HG02970 (cell line): ENCODE measurements at regions not wholly inside any gene's neighbourhood (a gene's known extent, or its start where the extent isn't known, plus 50 kb on each side); places are given as distances from the start of the nearest gene placed in this dataset.

ENCODE experiments used
- ATAC-seq: cut with Tn5 transposase; IDR thresholded peaks from one replicate; pipeline ENCODE4 v1.9.1; 2021; ENCODE audit warnings: mild to moderate bottlenecking, moderate library complexity, moderate number of reproducible peaks; ENCODE audit not compliant: unreplicated experiment, low FRiP score

- ATAC-seq = peak; percentile 63
These were observed 135.2 kb downstream of the BARD1 start for GRCh38 chr2:214674278-214674677.

GRCh38 chr2:214671319-214671885 lies 138.1 kb downstream of the BARD1 start:
- ATAC-seq = no peak

- ATAC-seq = no peak
These were observed 157.0 kb downstream of the BARD1 start for GRCh38 chr2:214652473-214652872.

GRCh38 chr2:214651451-214651850 lies 158.0 kb downstream of the BARD1 start:
- no peak for ATAC-seq

GRCh38 chr2:214649440-214650205 lies 159.9 kb downstream of the BARD1 start:
- ATAC-seq = no peak

- no peak for ATAC-seq
These were observed 161.0 kb downstream of the BARD1 start for GRCh38 chr2:214648520-214648919.

GRCh38 chr2:214631406-214631805 lies 178.1 kb downstream of the BARD1 start:
- ATAC-seq = no peak

- no peak for ATAC-seq
These were observed 179.0 kb downstream of the BARD1 start for GRCh38 chr2:214630402-214631045.

GRCh38 chr2:214629875-214630274 lies 179.6 kb downstream of the BARD1 start:
- ATAC-seq = no peak
